H9 (cell line): ENCODE measurements at regions not wholly inside any gene's neighbourhood (a gene's known extent, or its start where the extent isn't known, plus 50 kb on each side); places are given as distances from the start of the nearest gene placed in this dataset.

Experiments
- DNase-seq: peaks from one replicate; pipeline ENCODE4 v3.0.0-alpha.2; 2017
- H2AFZ ChIP-seq: one replicate; pipeline ENCODE4 v1.6.1; 2013; ENCODE audit warnings: mild to moderate bottlenecking, low read length, control low read depth, moderate library complexity
- H2AK5ac ChIP-seq: 2 replicates; pipeline ENCODE4 v1.6.1; 2013; ENCODE audit warnings: low read length, control low read depth, mixed read lengths; ENCODE audit not compliant: insufficient read length
- H2BK120ac ChIP-seq: one replicate; pipeline ENCODE4 v1.6.1; 2013; ENCODE audit warnings: low read depth, mild to moderate bottlenecking, low read length, control low read depth, inconsistent platforms; ENCODE audit not compliant: poor library complexity, severe bottlenecking
- H2BK12ac ChIP-seq: 2 replicates; pipeline ENCODE4 v1.6.1; 2013; ENCODE audit warnings: low read length, control low read depth, mixed read lengths, low read depth; ENCODE audit not compliant: insufficient read length
- H2BK15ac ChIP-seq: 2 replicates; pipeline ENCODE4 v1.6.1; 2013; ENCODE audit warnings: low read depth, low read length, control low read depth
- H2BK20ac ChIP-seq: one replicate; pipeline ENCODE4 v1.6.1; 2013; ENCODE audit warnings: low read depth, mild to moderate bottlenecking, low read length, control low read depth, inconsistent platforms; ENCODE audit not compliant: poor library complexity, severe bottlenecking
- H2BK5ac ChIP-seq: 2 replicates; pipeline ENCODE4 v1.6.1; 2013; ENCODE audit warnings: low read length, control low read depth, mixed read lengths; ENCODE audit not compliant: insufficient read length
- H3K14ac ChIP-seq: 2 replicates; pipeline ENCODE4 v1.6.1; 2013; ENCODE audit warnings: low read length, control low read depth; ENCODE audit not compliant: insufficient read depth
- H3K18ac ChIP-seq: 2 replicates; pipeline ENCODE4 v1.6.1; 2013; ENCODE audit warnings: low read depth, mild to moderate bottlenecking, mixed read lengths, low read length, control low read depth; ENCODE audit not compliant: insufficient read length
- H3K23ac ChIP-seq: 2 replicates; pipeline ENCODE4 v1.6.1; 2013; ENCODE audit warnings: low read length, control low read depth, mixed read lengths, low read depth; ENCODE audit not compliant: insufficient read length
- H3K23me2 ChIP-seq: 2 replicates; pipeline ENCODE4 v1.6.1; 2013; ENCODE audit warnings: low read depth, mild to moderate bottlenecking, mixed read lengths, low read length, control low read depth; ENCODE audit not compliant: insufficient read length, poor library complexity, severe bottlenecking
- H3K27ac ChIP-seq: 2 replicates; pipeline ENCODE4 v1.5.1; 2013; ENCODE audit warnings: low read length, control low read depth, mixed read lengths, low read depth; ENCODE audit not compliant: insufficient read length
- H3K27me3 ChIP-seq: 2 replicates; pipeline ENCODE4 v1.6.1; 2013; ENCODE audit warnings: low read length, control low read depth, inconsistent platforms; ENCODE audit not compliant: insufficient read depth
- H3K4ac ChIP-seq: 2 replicates; pipeline ENCODE4 v1.6.1; 2013; ENCODE audit warnings: low read depth, mild to moderate bottlenecking, control low read depth, inconsistent platforms, low read length, moderate library complexity
- H3K4me1 ChIP-seq: 2 replicates; pipeline ENCODE4 v1.6.1; 2013; ENCODE audit warnings: low read length, control low read depth, inconsistent platforms; ENCODE audit not compliant: insufficient read depth
- H3K4me2 ChIP-seq: 2 replicates; pipeline ENCODE4 v1.6.1; 2013; ENCODE audit warnings: low read length, control low read depth, mixed read lengths; ENCODE audit not compliant: insufficient read length, insufficient read depth
- H3K56ac ChIP-seq: 2 replicates; pipeline ENCODE4 v1.6.1; 2013; ENCODE audit warnings: low read depth, mild to moderate bottlenecking, mixed read lengths, low read length, control low read depth; ENCODE audit not compliant: insufficient read length
- H3K79me1 ChIP-seq: 2 replicates; pipeline ENCODE4 v1.6.1; 2013; ENCODE audit warnings: low read depth, mild to moderate bottlenecking, moderate library complexity, low read length, control low read depth, inconsistent platforms; ENCODE audit not compliant: insufficient read depth, poor library complexity, severe bottlenecking
- H3K79me2 ChIP-seq: 2 replicates; pipeline ENCODE4 v1.6.1; 2013; ENCODE audit warnings: low read length, control low read depth, inconsistent platforms; ENCODE audit not compliant: insufficient read depth
- H3K9ac ChIP-seq: 2 replicates; pipeline ENCODE4 v1.6.1; 2013; ENCODE audit warnings: low read length, control low read depth, mixed read lengths; ENCODE audit not compliant: insufficient read length; ENCODE audit errors: extremely low read depth
- H3K9me3 ChIP-seq: one replicate; pipeline ENCODE4 v1.6.1; 2013; ENCODE audit warnings: low read depth, low read length, inconsistent platforms; ENCODE audit not compliant: control insufficient read depth
- H3T11ph ChIP-seq: one replicate; pipeline ENCODE4 v1.6.1; 2013; ENCODE audit warnings: mild to moderate bottlenecking, low read length, control low read depth, inconsistent platforms
- H4K20me1 ChIP-seq: one replicate; pipeline ENCODE4 v1.6.1; 2013; ENCODE audit not compliant: control insufficient read depth, insufficient read length, insufficient read depth
- H4K5ac ChIP-seq: 2 replicates; pipeline ENCODE4 v1.6.1; 2013; ENCODE audit warnings: low read depth, mild to moderate bottlenecking, mixed read lengths, low read length, control low read depth; ENCODE audit not compliant: insufficient read length
- H4K8ac ChIP-seq: replicated peaks from 2 replicates; pipeline ENCODE4 v1.6.1; 2013; ENCODE audit warnings: low read length, control low read depth, mixed read lengths, low read depth; ENCODE audit not compliant: insufficient read length
- H4K91ac ChIP-seq: 2 replicates; pipeline ENCODE4 v1.6.1; 2013; ENCODE audit warnings: low read depth, mild to moderate bottlenecking, moderate library complexity, mixed read lengths, low read length, control low read depth; ENCODE audit not compliant: insufficient read length
- H3K27ac Mint-ChIP-seq, 3 experiments: 2 replicates in 2 of 3; 3 replicates in 1 of 3; pipeline ENCODE4 v1.8.0; 2020 to 2021; ENCODE audit warnings: mixed read lengths in 3 of 3, mild to moderate bottlenecking in 1 of 3, moderate library complexity in 1 of 3
- H3K27me3 Mint-ChIP-seq: 2 replicates; pipeline ENCODE4 v1.8.0; 2021; ENCODE audit warnings: low read depth, mild to moderate bottlenecking, moderate library complexity, mixed read lengths
- H3K36me3 Mint-ChIP-seq, 3 experiments: 2 replicates in 2 of 3; 3 replicates in 1 of 3; pipeline ENCODE4 v1.8.0; 2020 to 2021; ENCODE audit warnings: low read depth in 3 of 3, mixed read lengths in 3 of 3; ENCODE audit not compliant: insufficient read depth in 1 of 3
- H3K4me1 Mint-ChIP-seq, 2 experiments: 2 replicates each; pipeline ENCODE4 v1.8.0; 2020; ENCODE audit warnings: mixed read lengths in 2 of 2
- H3K4me3 Mint-ChIP-seq, 2 experiments: 2 replicates in 1 of 2; 3 replicates in 1 of 2; pipeline ENCODE4 v1.8.0; 2020 to 2021; ENCODE audit warnings: mild to moderate bottlenecking in 2 of 2, mixed read lengths in 2 of 2, moderate library complexity in 1 of 2
- H3K9me3 Mint-ChIP-seq, 2 experiments: 2 replicates in 1 of 2; 3 replicates in 1 of 2; pipeline ENCODE4 v1.8.0; 2020; ENCODE audit warnings: mild to moderate bottlenecking in 2 of 2, mixed read lengths in 2 of 2, moderate library complexity in 1 of 2
- WGBS: extraction: QIAGEN DNeasy Blood & Tissue Kit; methylation state at CpG from one replicate; pipeline ENCODE4 v1.1.7; 2013; ENCODE audit warnings: missing lambda C conversion rate, low lambda C conversion rate, mixed read lengths; ENCODE audit not compliant: insufficient read length; ENCODE audit errors: extremely low coverage; 5-methylcytosine and 5-hydroxymethylcytosine counted together
- TF ChIP-seq, protein P1 (sequence below): fragments of 200-600 bp; sonication (generic); conservative IDR thresholded peaks from 3 replicates; pipeline ENCODE4 v1.8.0; 2021; ENCODE audit warnings: antibody characterized with exemption, mild to moderate bottlenecking

DNA sequence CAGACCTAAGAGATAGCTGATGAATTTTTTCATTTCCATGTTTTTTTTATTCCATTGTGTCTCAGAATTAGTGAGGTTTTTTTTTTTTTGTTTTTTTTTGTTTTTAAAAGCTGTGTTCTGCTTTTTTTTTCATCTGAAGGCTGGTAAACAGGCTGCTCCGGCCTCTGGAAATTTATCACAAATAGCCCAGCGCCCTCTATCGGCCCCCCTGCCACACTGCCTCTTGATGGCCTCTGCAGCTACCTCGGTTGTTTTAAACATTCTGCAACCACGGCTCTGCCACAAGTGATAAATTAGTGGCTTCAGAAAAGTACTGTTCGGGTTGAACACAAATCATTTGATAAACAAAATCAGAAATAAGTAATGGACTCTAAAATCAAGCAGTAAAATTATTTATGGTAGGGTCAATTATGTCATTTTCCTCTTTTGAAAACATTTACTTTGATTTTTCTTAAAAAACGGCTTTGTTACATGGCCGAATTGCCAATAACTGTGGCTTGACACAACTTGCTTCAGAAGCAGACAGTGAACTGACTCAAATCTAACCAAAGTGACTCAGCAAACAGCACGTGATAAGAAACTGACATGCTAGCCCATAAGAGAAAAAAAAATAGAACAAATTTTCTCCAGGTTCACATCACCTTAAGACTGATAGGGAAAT lies 87.8 kb downstream of the RSL24D1 start:
- Histone ChIP-seq H3K23ac (no peak overlapping the region), H3K79me1 (no peaks in the 10 kb centered on the region), H4K8ac (no peak overlapping the region), H2AFZ (no peak overlapping the region), H2AK5ac (no peak overlapping the region), H3K27me3 (no peaks in the 10 kb centered on the region), H2BK12ac (no peak overlapping the region), H3K23me2 (no peaks in the 10 kb centered on the region), H2BK120ac (no peak overlapping the region), H3K4me2 (no peak overlapping the region), H2BK15ac (no peak overlapping the region), H2BK5ac (no peak overlapping the region), H3K14ac (no peak overlapping the region), H3K79me2 (no peaks in the 10 kb centered on the region), H4K20me1 (no peaks in the 10 kb centered on the region), H2BK20ac (no peak overlapping the region), H3T11ph (no peak overlapping the region), H3K4ac (no peak overlapping the region), H3K27ac (no peak overlapping the region), H3K56ac (no peak overlapping the region), H4K91ac (no peak overlapping the region), H3K4me1 (peaks cover 2% of the 10 kb centered on the region; the same call in 1 of the 2 replicates), H4K5ac (no peak overlapping the region), H3K9ac (no peak overlapping the region), H3K18ac (no peak overlapping the region), H3K9me3 (no peaks in the 10 kb centered on the region)
- H3K9me3 Mint-ChIP-seq: peaks cover 2 to 8% of the 10 kb centered on the region in 2 experiments; a peak in 1 of 5 replicates
- peaks cover 0 to 14% (median 0%) of the 10 kb centered on the region in 3 experiments; a peak in 2 of 7 replicates for H3K36me3 Mint-ChIP-seq
- H3K4me3 Mint-ChIP-seq: no peak overlapping the region
- no CpG with 5 or more reads among the region's 9 CpGs for WGBS
- DNase-seq: peak; percentile 60
- no peak overlapping the region for H3K27ac Mint-ChIP-seq
- TF ChIP-seq, protein P1, sequence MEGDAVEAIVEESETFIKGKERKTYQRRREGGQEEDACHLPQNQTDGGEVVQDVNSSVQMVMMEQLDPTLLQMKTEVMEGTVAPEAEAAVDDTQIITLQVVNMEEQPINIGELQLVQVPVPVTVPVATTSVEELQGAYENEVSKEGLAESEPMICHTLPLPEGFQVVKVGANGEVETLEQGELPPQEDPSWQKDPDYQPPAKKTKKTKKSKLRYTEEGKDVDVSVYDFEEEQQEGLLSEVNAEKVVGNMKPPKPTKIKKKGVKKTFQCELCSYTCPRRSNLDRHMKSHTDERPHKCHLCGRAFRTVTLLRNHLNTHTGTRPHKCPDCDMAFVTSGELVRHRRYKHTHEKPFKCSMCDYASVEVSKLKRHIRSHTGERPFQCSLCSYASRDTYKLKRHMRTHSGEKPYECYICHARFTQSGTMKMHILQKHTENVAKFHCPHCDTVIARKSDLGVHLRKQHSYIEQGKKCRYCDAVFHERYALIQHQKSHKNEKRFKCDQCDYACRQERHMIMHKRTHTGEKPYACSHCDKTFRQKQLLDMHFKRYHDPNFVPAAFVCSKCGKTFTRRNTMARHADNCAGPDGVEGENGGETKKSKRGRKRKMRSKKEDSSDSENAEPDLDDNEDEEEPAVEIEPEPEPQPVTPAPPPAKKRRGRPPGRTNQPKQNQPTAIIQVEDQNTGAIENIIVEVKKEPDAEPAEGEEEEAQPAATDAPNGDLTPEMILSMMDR: peak; percentile 78
- H3K27me3 Mint-ChIP-seq: no peaks in the 10 kb centered on the region
- H3K4me1 Mint-ChIP-seq: peaks cover 4 to 19% of the 10 kb centered on the region in 2 experiments
